AG20443 (cell line): ENCODE measurements at regions not wholly inside any gene's neighbourhood (a gene's known extent, or its start where the extent isn't known, plus 50 kb on each side); places are given as distances from the start of the nearest gene placed in this dataset.
"Not testable (repeated sequence)": the region's sequence is repeated elsewhere in the genome, so short reads cannot be mapped to it uniquely, and the experiment has no call there.

Source experiments
- DNase-seq: peaks from one replicate; pipeline ENCODE4 v3.0.0; 2012; ENCODE audit warnings: low spot score, mixed read lengths

GRCh38 chr16:17984810-17985209 is 351.7 kb downstream of the NPIPA8 start:
- DNase-seq: no peak

DNA sequence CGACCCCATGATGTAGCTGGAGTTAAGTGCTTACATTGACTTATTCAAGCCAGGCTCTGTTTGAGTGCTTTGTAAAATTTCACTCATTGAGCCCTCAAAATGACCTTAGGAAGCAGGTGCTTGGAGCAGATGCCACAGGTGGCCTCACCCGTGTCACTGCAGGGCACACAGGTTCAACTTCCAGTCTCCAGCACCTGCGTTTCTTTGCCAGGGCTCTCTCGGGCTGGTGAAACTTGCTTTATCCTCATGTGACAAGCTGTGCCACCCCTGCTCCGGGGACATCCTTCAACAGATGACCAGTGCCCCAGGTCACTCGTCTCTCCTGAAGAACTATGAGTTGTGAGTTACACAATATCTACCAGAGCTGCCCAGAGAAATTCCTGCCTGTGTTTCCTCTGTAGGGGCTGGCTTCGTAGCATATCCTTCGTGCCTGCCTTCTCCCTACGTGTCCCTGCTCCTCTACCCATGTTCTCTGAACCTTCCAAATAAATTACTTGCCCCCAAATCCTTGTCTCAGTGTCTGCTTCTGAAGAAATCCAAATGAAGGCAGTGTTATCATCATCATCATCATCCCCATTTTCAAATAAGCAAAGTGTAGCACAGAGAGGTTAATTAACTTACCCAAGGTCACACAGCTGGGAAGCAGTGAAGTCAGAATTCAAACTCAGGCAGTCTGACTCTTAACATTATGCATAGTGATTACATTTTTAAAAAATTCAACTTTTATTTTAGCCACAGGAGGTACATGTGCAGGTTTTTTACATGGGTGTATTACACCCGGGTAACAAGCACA is 352.5 kb downstream of the NPIPA8 start:
- no peak for DNase-seq

DNA sequence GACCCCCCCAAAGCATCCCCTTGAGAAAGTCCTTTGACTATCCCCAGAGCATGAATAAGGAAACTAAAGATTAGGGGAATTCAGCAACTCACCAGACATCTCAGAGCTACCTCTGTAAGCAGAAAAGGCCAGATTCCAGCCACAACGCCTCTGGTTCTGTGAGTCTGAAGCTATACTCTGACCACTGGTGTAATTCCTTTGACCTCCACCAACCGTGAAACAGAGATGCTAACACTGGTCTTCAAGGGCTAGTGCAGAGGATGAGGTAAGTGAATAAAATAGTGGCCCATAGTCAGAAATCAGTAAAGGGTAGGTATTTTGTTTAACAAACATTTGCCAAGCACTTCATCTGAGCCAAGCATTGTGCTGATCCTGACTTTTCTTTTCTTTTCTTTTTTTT is 353.4 kb downstream of the NPIPA8 start:
- no peak for DNase-seq

- no peak for DNase-seq
Measured at GRCh38 chr16:17977260-17977659, 359.3 kb downstream of the NPIPA8 start.

DNA sequence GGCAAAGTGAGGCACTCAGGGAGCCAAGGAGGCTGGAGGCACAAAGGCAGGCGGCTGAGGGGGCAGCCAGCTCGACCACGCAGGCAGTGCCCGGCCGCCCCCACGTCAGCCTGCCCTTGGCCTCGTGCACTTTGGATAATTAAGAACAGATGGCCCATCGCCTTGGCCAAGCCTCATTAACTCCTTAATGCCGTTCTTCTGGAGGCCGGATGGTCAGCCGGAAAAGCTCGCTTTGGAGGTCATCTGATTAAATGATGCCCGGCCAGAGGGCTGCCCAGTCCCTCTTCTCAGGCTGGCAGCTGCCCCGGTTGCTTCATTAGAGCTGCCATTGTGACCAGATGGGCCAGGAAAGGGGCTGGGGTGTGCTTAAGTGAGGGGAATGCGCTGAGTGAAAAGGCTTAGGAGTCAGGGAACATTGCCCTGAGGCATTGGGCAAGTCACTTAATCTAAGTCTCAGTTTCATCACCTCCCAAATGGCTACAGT is 364.0 kb downstream of the NPIPA8 start:
- DNase-seq: peak; percentile 34

GRCh38 chr16:17970816-17971331 is 365.7 kb downstream of the NPIPA8 start:
- peak; percentile 49 for DNase-seq

- DNase-seq: no peak
Measured at GRCh38 chr16:17970157-17970765, 366.3 kb downstream of the NPIPA8 start.

DNA sequence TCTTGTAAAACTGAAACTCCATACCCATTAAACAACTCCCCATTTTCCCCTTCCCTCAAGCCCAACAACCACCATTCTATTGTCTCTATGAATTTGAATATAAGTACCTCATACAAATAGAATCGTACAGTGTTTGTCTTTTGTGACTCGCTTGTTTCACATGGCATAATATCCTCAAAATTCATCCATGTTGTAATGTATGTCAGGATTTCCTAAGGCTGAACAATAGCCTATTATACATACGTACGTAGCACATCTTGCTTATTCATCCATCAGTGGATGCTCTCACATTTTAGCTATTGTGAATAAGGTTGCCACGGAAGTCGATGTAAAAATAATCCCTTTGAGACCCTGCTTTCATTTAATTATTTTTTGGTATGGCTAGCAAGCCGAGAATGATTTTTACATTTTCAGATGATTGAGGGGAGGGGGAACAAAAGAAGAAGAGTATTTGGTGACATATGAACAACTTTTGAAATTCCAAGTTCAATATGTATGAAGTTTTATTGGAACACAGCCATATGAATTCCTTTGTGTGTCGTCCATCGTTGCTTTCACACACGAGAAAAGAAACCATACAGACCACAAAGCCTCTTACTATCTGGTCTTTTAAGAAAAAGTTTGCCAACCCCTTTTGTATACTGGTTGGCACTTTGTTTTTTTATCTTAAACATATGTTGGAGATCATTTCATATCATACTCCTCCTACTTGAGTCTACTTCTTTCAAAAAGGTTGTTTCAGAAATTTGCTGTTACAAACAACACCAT is 371.2 kb downstream of the NPIPA8 start:
- no peak for DNase-seq

DNA sequence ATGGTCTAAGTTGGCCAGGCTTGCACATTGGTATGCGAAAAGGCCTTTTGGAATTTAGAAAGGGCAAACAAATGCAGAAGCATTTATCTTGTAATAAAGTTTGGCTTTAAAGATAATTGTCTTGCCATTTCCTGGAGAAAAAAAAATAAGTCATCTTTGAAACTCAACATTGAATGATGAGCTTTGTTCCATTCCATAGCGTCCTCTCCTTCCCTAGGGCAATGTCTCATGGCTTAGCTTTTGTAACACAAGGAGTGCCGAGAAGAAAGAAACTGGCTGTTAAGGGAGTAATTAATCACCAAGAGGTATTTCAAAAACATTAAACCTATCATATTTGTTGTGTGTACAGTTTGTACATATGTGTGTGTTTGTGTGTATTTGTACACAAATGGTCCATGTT is 372.3 kb downstream of the NPIPA8 start:
- DNase-seq: no peak

DNA sequence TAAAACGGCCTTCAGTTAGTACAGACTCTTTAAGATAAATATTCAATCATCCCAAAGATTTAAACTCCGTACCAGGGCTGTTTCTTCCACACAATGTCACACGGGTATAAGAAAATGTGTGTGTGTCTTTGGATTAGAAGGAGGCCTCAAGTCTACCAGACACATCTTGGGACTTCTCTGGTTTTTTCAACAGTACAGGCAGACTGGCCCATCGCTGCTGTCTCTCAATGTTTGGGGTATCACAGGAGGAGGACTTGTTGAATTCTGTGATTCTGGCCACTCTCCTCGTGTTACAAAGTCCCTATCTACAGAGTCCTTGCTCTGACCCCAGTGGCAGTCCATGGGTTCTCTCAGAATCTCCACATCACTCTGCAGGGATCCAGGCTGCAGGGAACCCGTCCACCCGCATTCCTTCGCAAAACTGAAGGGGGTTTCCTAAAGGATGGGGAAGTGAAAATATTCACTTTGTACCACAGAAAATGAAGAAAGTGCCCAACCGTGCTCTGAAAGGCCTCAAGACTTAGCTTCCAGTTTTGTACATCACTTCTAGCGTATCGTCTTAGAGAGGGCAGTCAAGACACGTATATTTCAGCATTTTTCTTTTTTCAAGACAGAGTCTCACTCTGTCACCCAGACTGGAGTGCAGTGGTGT is 373.2 kb downstream of the NPIPA8 start:
- no peak for DNase-seq

DNA sequence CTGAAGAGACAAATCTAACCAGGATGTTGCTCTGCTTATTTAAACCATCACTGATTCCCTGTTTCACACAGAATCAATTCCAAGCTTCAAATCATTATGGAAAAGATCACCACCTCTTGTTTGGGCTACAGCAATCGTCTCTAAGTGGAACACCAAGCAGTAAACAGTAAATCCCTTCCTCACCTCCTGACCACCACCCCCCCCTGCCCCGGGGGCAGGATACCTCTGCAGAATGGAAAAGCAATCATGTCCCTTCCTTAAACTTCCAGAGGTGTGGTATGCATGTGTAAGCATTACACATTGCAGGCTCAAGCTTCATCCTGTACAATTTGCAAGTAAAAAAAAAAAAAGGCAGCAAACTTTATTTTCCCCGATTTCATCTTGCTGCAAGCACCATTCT is 373.8 kb downstream of the NPIPA8 start:
- no peak for DNase-seq

DNA sequence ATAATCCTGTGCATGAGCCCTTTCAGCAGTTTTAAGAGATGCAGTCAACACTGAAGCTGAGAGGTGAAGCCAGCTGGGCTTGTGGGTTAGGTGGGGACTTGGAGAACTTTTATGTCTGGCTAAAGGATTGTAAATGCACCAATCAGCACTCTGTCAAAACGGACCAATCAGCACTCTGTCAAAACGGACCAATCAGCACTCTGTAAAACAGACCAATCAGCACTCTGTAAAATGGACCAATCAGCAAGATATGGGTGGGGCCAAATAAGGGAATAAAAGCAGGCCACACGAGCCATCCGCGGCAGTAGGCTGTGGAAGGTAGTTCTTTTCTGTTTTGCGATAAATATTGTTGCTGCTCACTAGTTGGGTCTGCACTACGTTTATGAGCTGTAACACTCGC is 374.7 kb downstream of the NPIPA8 start:
- DNase-seq: not testable (repeated sequence)

- DNase-seq: peak; percentile 56
Measured at GRCh38 chr16:17951378-17951777, 385.2 kb downstream of the NPIPA8 start.

GRCh38 chr16:17949982-17950250 is 386.6 kb downstream of the NPIPA8 start:
- no peak for DNase-seq

DNA sequence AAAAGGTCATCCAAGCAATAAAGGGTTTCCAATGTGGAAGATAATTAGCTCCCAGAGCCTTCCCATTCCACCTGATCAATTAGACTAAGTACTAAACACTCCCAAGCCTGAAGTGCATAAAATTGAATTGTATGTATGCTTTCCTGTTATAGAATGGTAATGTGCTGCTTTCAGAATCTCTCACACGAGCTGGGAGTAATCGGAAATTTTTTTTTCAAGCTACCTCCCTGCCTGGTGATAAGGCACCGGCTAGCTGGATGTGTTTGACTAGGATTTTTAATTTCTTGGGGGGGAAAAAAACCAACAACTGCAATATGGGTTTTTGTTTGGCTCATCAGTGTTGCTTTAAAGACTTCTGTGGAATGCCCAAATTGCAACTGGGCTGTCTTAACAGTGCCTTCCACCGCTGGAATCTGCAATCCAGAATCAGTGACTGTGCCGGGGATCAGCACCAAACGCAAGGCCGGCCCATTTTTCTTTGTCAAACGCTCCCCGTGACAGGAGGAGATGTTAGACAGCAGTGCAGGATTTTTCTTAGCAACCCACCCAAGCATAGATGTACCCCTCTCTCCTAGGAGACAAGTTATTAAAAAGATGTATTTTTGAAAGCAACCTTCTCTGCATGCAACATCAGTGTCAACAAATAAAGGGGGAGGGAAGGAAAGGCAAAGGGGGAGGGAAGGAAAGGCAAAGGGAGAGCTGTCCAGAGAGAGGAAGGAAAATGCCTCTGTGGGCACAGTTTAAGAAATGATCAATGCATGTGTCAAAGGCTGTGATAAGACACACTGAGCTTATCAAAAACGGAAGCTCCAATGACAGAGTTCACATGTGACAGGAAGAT is 387.2 kb downstream of the NPIPA8 start:
- DNase-seq: peak; percentile 14

- DNase-seq: no peak
Measured at GRCh38 chr16:17947637-17948036, 388.9 kb downstream of the NPIPA8 start.

DNA sequence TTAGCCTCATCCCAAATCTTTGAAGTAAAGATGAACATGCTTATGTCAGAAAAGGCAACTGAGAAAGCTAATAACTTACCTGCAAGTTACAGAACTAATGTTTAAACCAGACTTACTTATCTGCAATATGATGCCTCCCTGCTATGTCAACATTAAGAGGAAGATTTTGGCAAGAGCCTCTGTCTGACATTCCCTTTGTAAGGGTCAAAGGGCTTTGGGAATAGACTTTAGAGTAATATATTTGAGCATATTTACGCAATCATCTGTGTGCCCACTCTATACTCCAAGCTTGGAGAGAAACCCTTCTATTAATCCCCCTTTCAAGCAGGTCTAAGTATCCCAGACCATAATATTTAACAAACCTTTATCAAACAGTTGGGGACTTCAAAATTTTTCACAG is 389.4 kb downstream of the NPIPA8 start:
- no peak for DNase-seq

DNA sequence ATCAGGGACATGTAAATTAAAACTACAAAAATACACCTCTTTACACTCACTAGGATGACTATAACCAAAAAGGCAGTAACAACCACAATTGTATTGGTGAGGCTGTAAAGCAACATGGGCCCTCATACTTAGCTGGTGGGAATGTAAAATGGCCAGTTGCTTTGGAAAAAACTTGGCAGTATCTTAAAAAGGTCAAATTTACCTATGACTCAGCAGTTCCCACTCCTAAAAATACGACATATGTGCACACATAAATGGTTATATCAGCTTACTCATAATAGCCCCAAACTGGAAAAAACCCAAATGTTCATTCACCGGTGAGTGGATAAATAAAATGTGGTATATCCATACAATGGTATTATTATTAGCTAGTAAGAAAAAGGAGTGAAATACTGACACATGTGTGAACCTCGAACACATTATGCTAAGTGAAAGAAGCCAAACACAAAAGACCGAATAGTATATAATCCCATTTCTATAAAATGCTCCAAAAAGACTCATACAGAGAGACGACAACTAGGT is 391.4 kb downstream of the NPIPA8 start:
- DNase-seq: no peak

GRCh38 chr16:17944345-17944744 is 392.2 kb downstream of the NPIPA8 start:
- no peak for DNase-seq

DNA sequence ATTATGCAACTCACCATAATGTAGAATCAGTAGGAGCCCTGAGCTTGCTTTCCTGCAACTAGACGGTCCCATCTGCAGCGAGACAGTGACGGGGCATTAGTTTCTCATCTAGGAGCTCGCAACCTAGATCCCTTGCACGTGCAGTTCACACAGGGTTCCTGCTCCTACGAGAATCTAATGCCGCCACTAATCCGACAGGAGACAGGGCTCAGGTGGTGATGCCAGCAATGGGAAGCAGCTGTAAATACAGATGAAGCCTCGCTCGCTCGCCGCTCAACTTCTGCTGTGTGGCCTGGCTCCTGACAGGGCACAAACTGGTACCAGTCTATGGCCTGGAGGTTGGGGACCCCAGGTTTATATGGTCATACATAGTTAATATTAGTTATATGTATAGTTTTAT is 394.5 kb downstream of the NPIPA8 start:
- DNase-seq: no peak
